WTC11 (cell line): ENCODE measurements at regions not wholly inside any gene's neighbourhood (a gene's known extent, or its start where the extent isn't known, plus 50 kb on each side); places are given as distances from the start of the nearest gene placed in this dataset.

Source experiments
- ATAC-seq: fragments of 200-7000 bp; cut with Tn5 transposase; 2 replicates; pipeline ENCODE4 v1.10.0; 2021; ENCODE audit warnings: mild to moderate bottlenecking, moderate library complexity
- CTCF ChIA-PET: fragments of 300-600 bp; sonication (Branson Sonifier 250); formaldehyde crosslinking; loops from one replicate; lab custom pipeline; 2021; ENCODE audit warnings: antibody characterized with exemption; lab: Charles Lee
- POLR2A ChIA-PET: fragments of 350-600 bp; sonication (Branson Sonifier 250); formaldehyde crosslinking; loops from one replicate; lab custom pipeline; 2021; ENCODE audit warnings: antibody characterized with exemption; lab: Charles Lee
- DNase-seq: peaks from one replicate; pipeline ENCODE4 v3.0.0; 2021; ENCODE audit warnings: low spot score
- H3K27ac Mint-ChIP-seq: 2 replicates; pipeline ENCODE4 v1.8.0; 2021; ENCODE audit warnings: mixed read lengths
- H3K27me3 Mint-ChIP-seq: 2 replicates; pipeline ENCODE4 v1.8.0; 2021; ENCODE audit warnings: low read depth, mild to moderate bottlenecking, moderate library complexity, mixed read lengths
- H3K36me3 Mint-ChIP-seq: 2 replicates; pipeline ENCODE4 v1.8.0; 2021; ENCODE audit warnings: mixed read lengths
- H3K4me1 Mint-ChIP-seq: 2 replicates; pipeline ENCODE4 v1.8.0; 2022; ENCODE audit warnings: mixed read lengths
- H3K4me3 Mint-ChIP-seq: 2 replicates; pipeline ENCODE4 v1.8.0; 2021; ENCODE audit warnings: mild to moderate bottlenecking, moderate library complexity, mixed read lengths
- H3K9me3 Mint-ChIP-seq: 2 replicates; pipeline ENCODE4 v1.8.0; 2021; ENCODE audit warnings: mixed read lengths
- ATF1 ChIP-seq: sonication (generic); formaldehyde crosslinking; IDR thresholded peaks from 2 replicates; pipeline ENCODE4 v1.8.1; 2023; ENCODE audit warnings: mild to moderate bottlenecking, moderate library complexity, missing genetic modification reagents
- IRF2 ChIP-seq: sonication (generic); formaldehyde crosslinking; IDR thresholded peaks from 2 replicates; pipeline ENCODE4 v1.8.0; 2022; ENCODE audit warnings: low read depth, missing genetic modification reagents, borderline replicate concordance
- MYBL2 ChIP-seq: sonication (generic); formaldehyde crosslinking; IDR thresholded peaks from 2 replicates; pipeline ENCODE4 v1.8.1; 2023; ENCODE audit warnings: mild to moderate bottlenecking, moderate library complexity, missing genetic modification reagents
- OVOL2 ChIP-seq: fragments of 250-450 bp; sonication (Bioruptor Pico); IDR thresholded peaks from 2 replicates; pipeline ENCODE4 v1.9.0; 2021; ENCODE audit warnings: mild to moderate bottlenecking, borderline replicate concordance
- RORB ChIP-seq: fragments of 250-450 bp; sonication (Bioruptor Pico); IDR thresholded peaks from 2 replicates; pipeline ENCODE4 v1.9.0; 2021; ENCODE audit warnings: mild to moderate bottlenecking
- ZNF416 ChIP-seq: fragments of 250-450 bp; sonication (Bioruptor Pico); IDR thresholded peaks from 2 replicates; pipeline ENCODE4 v1.9.0; 2021; ENCODE audit warnings: mild to moderate bottlenecking, inconsistent platforms
- ZNF423 ChIP-seq: fragments of 250-450 bp; sonication (Bioruptor Pico); IDR thresholded peaks from 2 replicates; pipeline ENCODE4 v2.1.2; 2022; ENCODE audit warnings: mild to moderate bottlenecking, moderate library complexity
- TF ChIP-seq, protein P1 (sequence below): sonication (generic); formaldehyde crosslinking; IDR thresholded peaks from 2 replicates; pipeline ENCODE4 v1.8.0; 2023; ENCODE audit warnings: mild to moderate bottlenecking, missing genetic modification reagents
- TF ChIP-seq, protein P2 (sequence below): fragments of 250-450 bp; sonication (Bioruptor Pico); IDR thresholded peaks from 2 replicates; pipeline ENCODE4 v1.9.0; 2021; ENCODE audit warnings: moderate library complexity, mild to moderate bottlenecking, inconsistent platforms, borderline replicate concordance
- TF ChIP-seq, protein P3 (sequence below): sonication (generic); formaldehyde crosslinking; IDR thresholded peaks from 2 replicates; pipeline ENCODE4 v1.8.1; 2022; ENCODE audit warnings: mild to moderate bottlenecking, missing genetic modification reagents, moderate library complexity, borderline replicate concordance
- TF ChIP-seq, protein P4 (sequence below): sonication (generic); formaldehyde crosslinking; IDR thresholded peaks from 2 replicates; pipeline ENCODE4 v1.8.1; 2023; ENCODE audit warnings: mild to moderate bottlenecking, missing genetic modification reagents, borderline replicate concordance
- TF ChIP-seq, protein P5 (sequence below): fragments of 250-450 bp; sonication (Bioruptor Pico); IDR thresholded peaks from 2 replicates; pipeline ENCODE4 v1.8.0; 2021; ENCODE audit warnings: mild to moderate bottlenecking
- TF ChIP-seq, protein P6 (sequence below): fragments of 250-450 bp; sonication (Bioruptor Pico); IDR thresholded peaks from 2 replicates; pipeline ENCODE4 v1.9.0; 2021; ENCODE audit warnings: mild to moderate bottlenecking
- TF ChIP-seq, protein P7 (sequence below): sonication (generic); formaldehyde crosslinking; IDR thresholded peaks from 2 replicates; pipeline ENCODE4 v1.8.1; 2022; ENCODE audit warnings: mild to moderate bottlenecking, moderate library complexity, missing genetic modification reagents
- TF ChIP-seq, protein P8 (sequence below): sonication (generic); formaldehyde crosslinking; IDR thresholded peaks from 2 replicates; pipeline ENCODE4 v1.8.0; 2022; ENCODE audit warnings: mild to moderate bottlenecking, missing genetic modification reagents
- TF ChIP-seq, protein P9 (sequence below): fragments of 250-450 bp; sonication (Bioruptor Pico); IDR thresholded peaks from 2 replicates; pipeline ENCODE4 v1.9.0; 2021; ENCODE audit warnings: mild to moderate bottlenecking, borderline replicate concordance
- TF ChIP-seq, protein P10 (sequence below): sonication (generic); formaldehyde crosslinking; IDR thresholded peaks from 2 replicates; pipeline ENCODE4 v1.8.1; 2023; ENCODE audit warnings: mild to moderate bottlenecking, missing genetic modification reagents
- TF ChIP-seq, protein P11 (sequence below): fragments of 250-450 bp; sonication (Bioruptor Pico); IDR thresholded peaks from 2 replicates; pipeline ENCODE4 v2.1.2; 2022; ENCODE audit warnings: mild to moderate bottlenecking, moderate library complexity

DNA sequence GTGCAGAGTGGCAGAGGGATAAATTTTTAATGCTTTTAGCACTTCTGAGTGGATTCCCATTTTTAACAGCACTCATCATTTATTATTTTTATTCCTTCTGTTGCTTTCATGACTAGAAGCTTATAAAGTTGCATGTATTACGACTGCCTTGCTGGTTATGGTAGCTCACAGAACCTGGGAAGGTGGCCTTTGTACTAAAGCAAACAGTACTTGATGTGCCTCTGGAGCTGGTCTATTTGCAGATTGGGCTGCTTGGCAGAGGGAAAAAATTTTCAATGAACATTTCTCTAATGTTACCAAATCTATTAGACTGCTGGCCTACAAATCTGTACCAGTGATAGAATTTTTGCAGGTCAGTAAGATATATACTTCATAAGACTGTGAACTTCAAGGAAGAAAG, 274.5 kb upstream of the C9orf72 start:
- H3K36me3 Mint-ChIP-seq: no peaks in the 10 kb centered on the region
- no peak for ATAC-seq
- no peak overlapping the region for H3K4me3 Mint-ChIP-seq
- H3K27me3 Mint-ChIP-seq: no peaks in the 10 kb centered on the region
- H3K9me3 Mint-ChIP-seq: peaks cover 2% of the 10 kb centered on the region; the same call in 1 of the 2 replicates
- no peak overlapping the region for H3K27ac Mint-ChIP-seq
- ChIA-PET CTCF (no interaction called here), POLR2A (no interaction called here)
- TF ChIP-seq, protein P1, sequence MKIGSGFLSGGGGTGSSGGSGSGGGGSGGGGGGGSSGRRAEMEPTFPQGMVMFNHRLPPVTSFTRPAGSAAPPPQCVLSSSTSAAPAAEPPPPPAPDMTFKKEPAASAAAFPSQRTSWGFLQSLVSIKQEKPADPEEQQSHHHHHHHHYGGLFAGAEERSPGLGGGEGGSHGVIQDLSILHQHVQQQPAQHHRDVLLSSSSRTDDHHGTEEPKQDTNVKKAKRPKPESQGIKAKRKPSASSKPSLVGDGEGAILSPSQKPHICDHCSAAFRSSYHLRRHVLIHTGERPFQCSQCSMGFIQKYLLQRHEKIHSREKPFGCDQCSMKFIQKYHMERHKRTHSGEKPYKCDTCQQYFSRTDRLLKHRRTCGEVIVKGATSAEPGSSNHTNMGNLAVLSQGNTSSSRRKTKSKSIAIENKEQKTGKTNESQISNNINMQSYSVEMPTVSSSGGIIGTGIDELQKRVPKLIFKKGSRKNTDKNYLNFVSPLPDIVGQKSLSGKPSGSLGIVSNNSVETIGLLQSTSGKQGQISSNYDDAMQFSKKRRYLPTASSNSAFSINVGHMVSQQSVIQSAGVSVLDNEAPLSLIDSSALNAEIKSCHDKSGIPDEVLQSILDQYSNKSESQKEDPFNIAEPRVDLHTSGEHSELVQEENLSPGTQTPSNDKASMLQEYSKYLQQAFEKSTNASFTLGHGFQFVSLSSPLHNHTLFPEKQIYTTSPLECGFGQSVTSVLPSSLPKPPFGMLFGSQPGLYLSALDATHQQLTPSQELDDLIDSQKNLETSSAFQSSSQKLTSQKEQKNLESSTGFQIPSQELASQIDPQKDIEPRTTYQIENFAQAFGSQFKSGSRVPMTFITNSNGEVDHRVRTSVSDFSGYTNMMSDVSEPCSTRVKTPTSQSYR (CRISPR knock-in tag): no peak
- TF ChIP-seq OVOL2 (no peak), ZNF416 (no peak), ZNF423 (CRISPR knock-in tag) (no peak), RORB (CRISPR knock-in tag) (no peak), MYBL2 (no peak), IRF2 (no peak), ATF1 (no peak)
- TF ChIP-seq, protein P2, sequence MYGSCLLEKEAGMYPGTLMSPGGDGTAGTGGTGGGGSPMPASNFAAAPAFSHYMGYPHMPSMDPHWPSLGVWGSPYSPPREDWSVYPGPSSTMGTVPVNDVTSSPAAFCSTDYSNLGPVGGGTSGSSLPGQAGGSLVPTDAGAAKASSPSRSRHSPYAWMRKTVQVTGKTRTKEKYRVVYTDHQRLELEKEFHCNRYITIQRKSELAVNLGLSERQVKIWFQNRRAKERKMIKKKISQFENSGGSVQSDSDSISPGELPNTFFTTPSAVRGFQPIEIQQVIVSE: no peak
- TF ChIP-seq, protein P3, sequence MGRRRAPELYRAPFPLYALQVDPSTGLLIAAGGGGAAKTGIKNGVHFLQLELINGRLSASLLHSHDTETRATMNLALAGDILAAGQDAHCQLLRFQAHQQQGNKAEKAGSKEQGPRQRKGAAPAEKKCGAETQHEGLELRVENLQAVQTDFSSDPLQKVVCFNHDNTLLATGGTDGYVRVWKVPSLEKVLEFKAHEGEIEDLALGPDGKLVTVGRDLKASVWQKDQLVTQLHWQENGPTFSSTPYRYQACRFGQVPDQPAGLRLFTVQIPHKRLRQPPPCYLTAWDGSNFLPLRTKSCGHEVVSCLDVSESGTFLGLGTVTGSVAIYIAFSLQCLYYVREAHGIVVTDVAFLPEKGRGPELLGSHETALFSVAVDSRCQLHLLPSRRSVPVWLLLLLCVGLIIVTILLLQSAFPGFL (CRISPR knock-in tag): no peak
- TF ChIP-seq, protein P4, sequence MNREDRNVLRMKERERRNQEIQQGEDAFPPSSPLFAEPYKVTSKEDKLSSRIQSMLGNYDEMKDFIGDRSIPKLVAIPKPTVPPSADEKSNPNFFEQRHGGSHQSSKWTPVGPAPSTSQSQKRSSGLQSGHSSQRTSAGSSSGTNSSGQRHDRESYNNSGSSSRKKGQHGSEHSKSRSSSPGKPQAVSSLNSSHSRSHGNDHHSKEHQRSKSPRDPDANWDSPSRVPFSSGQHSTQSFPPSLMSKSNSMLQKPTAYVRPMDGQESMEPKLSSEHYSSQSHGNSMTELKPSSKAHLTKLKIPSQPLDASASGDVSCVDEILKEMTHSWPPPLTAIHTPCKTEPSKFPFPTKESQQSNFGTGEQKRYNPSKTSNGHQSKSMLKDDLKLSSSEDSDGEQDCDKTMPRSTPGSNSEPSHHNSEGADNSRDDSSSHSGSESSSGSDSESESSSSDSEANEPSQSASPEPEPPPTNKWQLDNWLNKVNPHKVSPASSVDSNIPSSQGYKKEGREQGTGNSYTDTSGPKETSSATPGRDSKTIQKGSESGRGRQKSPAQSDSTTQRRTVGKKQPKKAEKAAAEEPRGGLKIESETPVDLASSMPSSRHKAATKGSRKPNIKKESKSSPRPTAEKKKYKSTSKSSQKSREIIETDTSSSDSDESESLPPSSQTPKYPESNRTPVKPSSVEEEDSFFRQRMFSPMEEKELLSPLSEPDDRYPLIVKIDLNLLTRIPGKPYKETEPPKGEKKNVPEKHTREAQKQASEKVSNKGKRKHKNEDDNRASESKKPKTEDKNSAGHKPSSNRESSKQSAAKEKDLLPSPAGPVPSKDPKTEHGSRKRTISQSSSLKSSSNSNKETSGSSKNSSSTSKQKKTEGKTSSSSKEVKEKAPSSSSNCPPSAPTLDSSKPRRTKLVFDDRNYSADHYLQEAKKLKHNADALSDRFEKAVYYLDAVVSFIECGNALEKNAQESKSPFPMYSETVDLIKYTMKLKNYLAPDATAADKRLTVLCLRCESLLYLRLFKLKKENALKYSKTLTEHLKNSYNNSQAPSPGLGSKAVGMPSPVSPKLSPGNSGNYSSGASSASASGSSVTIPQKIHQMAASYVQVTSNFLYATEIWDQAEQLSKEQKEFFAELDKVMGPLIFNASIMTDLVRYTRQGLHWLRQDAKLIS (CRISPR knock-in tag): no peak
- TF ChIP-seq, protein P5, sequence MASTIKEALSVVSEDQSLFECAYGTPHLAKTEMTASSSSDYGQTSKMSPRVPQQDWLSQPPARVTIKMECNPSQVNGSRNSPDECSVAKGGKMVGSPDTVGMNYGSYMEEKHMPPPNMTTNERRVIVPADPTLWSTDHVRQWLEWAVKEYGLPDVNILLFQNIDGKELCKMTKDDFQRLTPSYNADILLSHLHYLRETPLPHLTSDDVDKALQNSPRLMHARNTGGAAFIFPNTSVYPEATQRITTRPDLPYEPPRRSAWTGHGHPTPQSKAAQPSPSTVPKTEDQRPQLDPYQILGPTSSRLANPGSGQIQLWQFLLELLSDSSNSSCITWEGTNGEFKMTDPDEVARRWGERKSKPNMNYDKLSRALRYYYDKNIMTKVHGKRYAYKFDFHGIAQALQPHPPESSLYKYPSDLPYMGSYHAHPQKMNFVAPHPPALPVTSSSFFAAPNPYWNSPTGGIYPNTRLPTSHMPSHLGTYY (CRISPR knock-in tag): no peak
- TF ChIP-seq, protein P6, sequence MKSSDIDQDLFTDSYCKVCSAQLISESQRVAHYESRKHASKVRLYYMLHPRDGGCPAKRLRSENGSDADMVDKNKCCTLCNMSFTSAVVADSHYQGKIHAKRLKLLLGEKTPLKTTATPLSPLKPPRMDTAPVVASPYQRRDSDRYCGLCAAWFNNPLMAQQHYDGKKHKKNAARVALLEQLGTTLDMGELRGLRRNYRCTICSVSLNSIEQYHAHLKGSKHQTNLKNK (CRISPR knock-in tag): no peak
- TF ChIP-seq, protein P7, sequence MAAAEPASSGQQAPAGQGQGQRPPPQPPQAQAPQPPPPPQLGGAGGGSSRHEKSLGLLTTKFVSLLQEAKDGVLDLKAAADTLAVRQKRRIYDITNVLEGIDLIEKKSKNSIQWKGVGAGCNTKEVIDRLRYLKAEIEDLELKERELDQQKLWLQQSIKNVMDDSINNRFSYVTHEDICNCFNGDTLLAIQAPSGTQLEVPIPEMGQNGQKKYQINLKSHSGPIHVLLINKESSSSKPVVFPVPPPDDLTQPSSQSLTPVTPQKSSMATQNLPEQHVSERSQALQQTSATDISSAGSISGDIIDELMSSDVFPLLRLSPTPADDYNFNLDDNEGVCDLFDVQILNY: no peak
- TF ChIP-seq, protein P8, sequence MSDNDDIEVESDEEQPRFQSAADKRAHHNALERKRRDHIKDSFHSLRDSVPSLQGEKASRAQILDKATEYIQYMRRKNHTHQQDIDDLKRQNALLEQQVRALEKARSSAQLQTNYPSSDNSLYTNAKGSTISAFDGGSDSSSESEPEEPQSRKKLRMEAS: no peak
- TF ChIP-seq, protein P9, sequence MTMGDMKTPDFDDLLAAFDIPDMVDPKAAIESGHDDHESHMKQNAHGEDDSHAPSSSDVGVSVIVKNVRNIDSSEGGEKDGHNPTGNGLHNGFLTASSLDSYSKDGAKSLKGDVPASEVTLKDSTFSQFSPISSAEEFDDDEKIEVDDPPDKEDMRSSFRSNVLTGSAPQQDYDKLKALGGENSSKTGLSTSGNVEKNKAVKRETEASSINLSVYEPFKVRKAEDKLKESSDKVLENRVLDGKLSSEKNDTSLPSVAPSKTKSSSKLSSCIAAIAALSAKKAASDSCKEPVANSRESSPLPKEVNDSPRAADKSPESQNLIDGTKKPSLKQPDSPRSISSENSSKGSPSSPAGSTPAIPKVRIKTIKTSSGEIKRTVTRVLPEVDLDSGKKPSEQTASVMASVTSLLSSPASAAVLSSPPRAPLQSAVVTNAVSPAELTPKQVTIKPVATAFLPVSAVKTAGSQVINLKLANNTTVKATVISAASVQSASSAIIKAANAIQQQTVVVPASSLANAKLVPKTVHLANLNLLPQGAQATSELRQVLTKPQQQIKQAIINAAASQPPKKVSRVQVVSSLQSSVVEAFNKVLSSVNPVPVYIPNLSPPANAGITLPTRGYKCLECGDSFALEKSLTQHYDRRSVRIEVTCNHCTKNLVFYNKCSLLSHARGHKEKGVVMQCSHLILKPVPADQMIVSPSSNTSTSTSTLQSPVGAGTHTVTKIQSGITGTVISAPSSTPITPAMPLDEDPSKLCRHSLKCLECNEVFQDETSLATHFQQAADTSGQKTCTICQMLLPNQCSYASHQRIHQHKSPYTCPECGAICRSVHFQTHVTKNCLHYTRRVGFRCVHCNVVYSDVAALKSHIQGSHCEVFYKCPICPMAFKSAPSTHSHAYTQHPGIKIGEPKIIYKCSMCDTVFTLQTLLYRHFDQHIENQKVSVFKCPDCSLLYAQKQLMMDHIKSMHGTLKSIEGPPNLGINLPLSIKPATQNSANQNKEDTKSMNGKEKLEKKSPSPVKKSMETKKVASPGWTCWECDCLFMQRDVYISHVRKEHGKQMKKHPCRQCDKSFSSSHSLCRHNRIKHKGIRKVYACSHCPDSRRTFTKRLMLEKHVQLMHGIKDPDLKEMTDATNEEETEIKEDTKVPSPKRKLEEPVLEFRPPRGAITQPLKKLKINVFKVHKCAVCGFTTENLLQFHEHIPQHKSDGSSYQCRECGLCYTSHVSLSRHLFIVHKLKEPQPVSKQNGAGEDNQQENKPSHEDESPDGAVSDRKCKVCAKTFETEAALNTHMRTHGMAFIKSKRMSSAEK (CRISPR knock-in tag): no peak
- TF ChIP-seq, protein P10, sequence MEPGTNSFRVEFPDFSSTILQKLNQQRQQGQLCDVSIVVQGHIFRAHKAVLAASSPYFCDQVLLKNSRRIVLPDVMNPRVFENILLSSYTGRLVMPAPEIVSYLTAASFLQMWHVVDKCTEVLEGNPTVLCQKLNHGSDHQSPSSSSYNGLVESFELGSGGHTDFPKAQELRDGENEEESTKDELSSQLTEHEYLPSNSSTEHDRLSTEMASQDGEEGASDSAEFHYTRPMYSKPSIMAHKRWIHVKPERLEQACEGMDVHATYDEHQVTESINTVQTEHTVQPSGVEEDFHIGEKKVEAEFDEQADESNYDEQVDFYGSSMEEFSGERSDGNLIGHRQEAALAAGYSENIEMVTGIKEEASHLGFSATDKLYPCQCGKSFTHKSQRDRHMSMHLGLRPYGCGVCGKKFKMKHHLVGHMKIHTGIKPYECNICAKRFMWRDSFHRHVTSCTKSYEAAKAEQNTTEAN: no peak
- TF ChIP-seq, protein P11, sequence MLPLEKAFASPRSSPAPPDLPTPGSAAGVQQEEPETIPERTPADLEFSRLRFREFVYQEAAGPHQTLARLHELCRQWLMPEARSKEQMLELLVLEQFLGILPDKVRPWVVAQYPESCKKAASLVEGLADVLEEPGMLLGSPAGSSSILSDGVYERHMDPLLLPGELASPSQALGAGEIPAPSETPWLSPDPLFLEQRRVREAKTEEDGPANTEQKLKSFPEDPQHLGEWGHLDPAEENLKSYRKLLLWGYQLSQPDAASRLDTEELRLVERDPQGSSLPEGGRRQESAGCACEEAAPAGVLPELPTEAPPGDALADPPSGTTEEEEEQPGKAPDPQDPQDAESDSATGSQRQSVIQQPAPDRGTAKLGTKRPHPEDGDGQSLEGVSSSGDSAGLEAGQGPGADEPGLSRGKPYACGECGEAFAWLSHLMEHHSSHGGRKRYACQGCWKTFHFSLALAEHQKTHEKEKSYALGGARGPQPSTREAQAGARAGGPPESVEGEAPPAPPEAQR: no peak
- TF ChIP-seq, all 79 proteins: peak for 0
- H3K4me1 Mint-ChIP-seq: peaks cover 16% of the 10 kb centered on the region
- no peak for DNase-seq
